ENCODE measurements at regions not wholly inside any gene's neighbourhood (a gene's known extent, or its start where the extent isn't known, plus 50 kb on each side); places are given as distances from the start of the nearest gene placed in this dataset.

GRCh38 chr2:136653861-136654260, 111.5 kb upstream of the THSD7B start:
- 0 out of 2 replicates have a peak, but pooled peaks cover 7% of the 10 kb centered on the region for H3K4me1 ChIP-seq (ENCODE audit: insufficient read depth, low read length)
- no peak overlapping the region for H3K4me3 ChIP-seq (ENCODE audit: low read length)
- H3K9me3 ChIP-seq (ENCODE audit: insufficient read depth, low read depth, low read length) = no peaks in the 10 kb centered on the region
- no peak overlapping the region for H3K9ac ChIP-seq (ENCODE audit: low read depth, low read length)
- H3K27ac ChIP-seq (ENCODE audit: low read depth, low read length) = no peak overlapping the region
- H3K27me3 ChIP-seq (ENCODE audit: insufficient read depth, low read length) = no peaks in the 10 kb centered on the region
- H3K36me3 ChIP-seq (ENCODE audit: insufficient read depth, low read length) = no peaks in the 10 kb centered on the region
- 94% methylated on average over 2 of the region's 2 CpGs for WGBS

- WGBS = 90% methylated on average over 3 of the region's 3 CpGs
- no peaks in the 10 kb centered on the region for H3K27me3 ChIP-seq (ENCODE audit: insufficient read depth, low read length)
Measured at GRCh38 chr2:136651456-136652010, 113.8 kb upstream of the THSD7B start.

GRCh38 chr2:136647039-136647438, 118.3 kb upstream of the THSD7B start:
- Histone ChIP-seq H3K36me3 (ENCODE audit: insufficient read depth, low read length) (no peaks in the 10 kb centered on the region), H3K9ac (ENCODE audit: low read depth, low read length) (no peak overlapping the region), H3K4me3 (ENCODE audit: low read length) (no peak overlapping the region), H3K27ac (ENCODE audit: low read depth, low read length) (no peak overlapping the region), H3K4me1 (ENCODE audit: insufficient read depth, low read length) (no peaks in the 10 kb centered on the region), H3K9me3 (ENCODE audit: insufficient read depth, low read depth, low read length) (no peaks in the 10 kb centered on the region), H3K27me3 (ENCODE audit: insufficient read depth, low read length) (no peaks in the 10 kb centered on the region)
- no CpG with 5 or more reads among the region's 1 CpG for WGBS

More at GRCh38 chr2:136651456-136652010, 113.8 kb upstream of the THSD7B start:
- Histone ChIP-seq H3K4me1 (ENCODE audit: insufficient read depth, low read length) (0 out of 2 replicates have a peak, but pooled peaks cover 7% of the 10 kb centered on the region), H3K4me3 (ENCODE audit: low read length) (no peak overlapping the region), H3K36me3 (ENCODE audit: insufficient read depth, low read length) (no peaks in the 10 kb centered on the region), H3K9ac (ENCODE audit: low read depth, low read length) (no peak overlapping the region), H3K27ac (ENCODE audit: low read depth, low read length) (no peak overlapping the region), H3K9me3 (ENCODE audit: insufficient read depth, low read depth, low read length) (no peaks in the 10 kb centered on the region)

GRCh38 chr2:136645236-136645828, 120.0 kb upstream of the THSD7B start:
- H3K4me1 ChIP-seq (ENCODE audit: insufficient read depth, low read length) = no peaks in the 10 kb centered on the region
- H3K27ac ChIP-seq (ENCODE audit: low read depth, low read length) = no peak overlapping the region
- 88% methylated on average over 2 of the region's 3 CpGs for WGBS
- no peak overlapping the region for H3K4me3 ChIP-seq (ENCODE audit: low read length)
- H3K36me3 ChIP-seq (ENCODE audit: insufficient read depth, low read length) = no peaks in the 10 kb centered on the region
- H3K27me3 ChIP-seq (ENCODE audit: insufficient read depth, low read length) = no peaks in the 10 kb centered on the region
- no peaks in the 10 kb centered on the region for H3K9me3 ChIP-seq (ENCODE audit: insufficient read depth, low read depth, low read length)
- no peak overlapping the region for H3K9ac ChIP-seq (ENCODE audit: low read depth, low read length)

- H3K36me3 ChIP-seq (ENCODE audit: insufficient read depth, low read length) = no peaks in the 10 kb centered on the region
- H3K9me3 ChIP-seq (ENCODE audit: insufficient read depth, low read depth, low read length) = no peaks in the 10 kb centered on the region
- no peaks in the 10 kb centered on the region for H3K4me1 ChIP-seq (ENCODE audit: insufficient read depth, low read length)
- H3K9ac ChIP-seq (ENCODE audit: low read depth, low read length) = no peak overlapping the region
- no peak overlapping the region for H3K4me3 ChIP-seq (ENCODE audit: low read length)
- H3K27ac ChIP-seq (ENCODE audit: low read depth, low read length) = no peak overlapping the region
- WGBS = 97% methylated on average over 15 of the region's 15 CpGs
- H3K27me3 ChIP-seq (ENCODE audit: insufficient read depth, low read length) = no peaks in the 10 kb centered on the region
Measured at GRCh38 chr2:136639651-136640050, 125.7 kb upstream of the THSD7B start.

GRCh38 chr2:136638193-136638592, 127.2 kb upstream of the THSD7B start:
- Histone ChIP-seq H3K27me3 (ENCODE audit: insufficient read depth, low read length) (no peaks in the 10 kb centered on the region), H3K27ac (ENCODE audit: low read depth, low read length) (no peak overlapping the region), H3K4me3 (ENCODE audit: low read length) (no peak overlapping the region), H3K9ac (ENCODE audit: low read depth, low read length) (no peak overlapping the region), H3K4me1 (ENCODE audit: insufficient read depth, low read length) (no peaks in the 10 kb centered on the region), H3K9me3 (ENCODE audit: insufficient read depth, low read depth, low read length) (no peaks in the 10 kb centered on the region), H3K36me3 (ENCODE audit: insufficient read depth, low read length) (no peaks in the 10 kb centered on the region)

GRCh38 chr2:136637402-136637801, 127.9 kb upstream of the THSD7B start:
- 77% methylated on average over 2 of the region's 2 CpGs for WGBS
- no peaks in the 10 kb centered on the region for H3K9me3 ChIP-seq (ENCODE audit: insufficient read depth, low read depth, low read length)
- no peaks in the 10 kb centered on the region for H3K4me1 ChIP-seq (ENCODE audit: insufficient read depth, low read length)
- no peaks in the 10 kb centered on the region for H3K36me3 ChIP-seq (ENCODE audit: insufficient read depth, low read length)
- H3K4me3 ChIP-seq (ENCODE audit: low read length) = no peak overlapping the region
- H3K9ac ChIP-seq (ENCODE audit: low read depth, low read length) = no peak overlapping the region
- H3K27ac ChIP-seq (ENCODE audit: low read depth, low read length) = no peak overlapping the region
- no peaks in the 10 kb centered on the region for H3K27me3 ChIP-seq (ENCODE audit: insufficient read depth, low read length)

- no peaks in the 10 kb centered on the region for H3K36me3 ChIP-seq (ENCODE audit: insufficient read depth, low read length)
- H3K27me3 ChIP-seq (ENCODE audit: insufficient read depth, low read length) = no peaks in the 10 kb centered on the region
- no peak overlapping the region for H3K9ac ChIP-seq (ENCODE audit: low read depth, low read length)
- no peaks in the 10 kb centered on the region for H3K9me3 ChIP-seq (ENCODE audit: insufficient read depth, low read depth, low read length)
- no peaks in the 10 kb centered on the region for H3K4me1 ChIP-seq (ENCODE audit: insufficient read depth, low read length)
- no peak overlapping the region for H3K4me3 ChIP-seq (ENCODE audit: low read length)
- no peak overlapping the region for H3K27ac ChIP-seq (ENCODE audit: low read depth, low read length)
- WGBS = 95% methylated on average over 4 of the region's 4 CpGs
Measured at GRCh38 chr2:136628490-136628889, 136.9 kb upstream of the THSD7B start.

GRCh38 chr2:136613096-136613495, 152.2 kb upstream of the THSD7B start:
- H3K27ac ChIP-seq (ENCODE audit: low read depth, low read length) = no peak overlapping the region
- no peaks in the 10 kb centered on the region for H3K4me1 ChIP-seq (ENCODE audit: insufficient read depth, low read length)
- H3K4me3 ChIP-seq (ENCODE audit: low read length) = no peak overlapping the region
- H3K27me3 ChIP-seq (ENCODE audit: insufficient read depth, low read length) = no peaks in the 10 kb centered on the region
- WGBS = 90% methylated on average over 4 of the region's 4 CpGs
- H3K9me3 ChIP-seq (ENCODE audit: insufficient read depth, low read depth, low read length) = no peaks in the 10 kb centered on the region
- H3K36me3 ChIP-seq (ENCODE audit: insufficient read depth, low read length) = no peaks in the 10 kb centered on the region
- H3K9ac ChIP-seq (ENCODE audit: low read depth, low read length) = no peak overlapping the region

GRCh38 chr2:136612079-136612478, 153.3 kb upstream of the THSD7B start:
- WGBS = 100% methylated on average over 3 of the region's 3 CpGs
- H3K27me3 ChIP-seq (ENCODE audit: insufficient read depth, low read length) = no peaks in the 10 kb centered on the region
- no peak overlapping the region for H3K9ac ChIP-seq (ENCODE audit: low read depth, low read length)

GRCh38 chr2:136611451-136611850, 153.9 kb upstream of the THSD7B start:
- Histone ChIP-seq H3K9me3 (ENCODE audit: insufficient read depth, low read depth, low read length) (no peaks in the 10 kb centered on the region), H3K27ac (ENCODE audit: low read depth, low read length) (no peak overlapping the region), H3K36me3 (ENCODE audit: insufficient read depth, low read length) (no peaks in the 10 kb centered on the region), H3K9ac (ENCODE audit: low read depth, low read length) (no peak overlapping the region), H3K4me3 (ENCODE audit: low read length) (no peak overlapping the region), H3K4me1 (ENCODE audit: insufficient read depth, low read length) (no peaks in the 10 kb centered on the region), H3K27me3 (ENCODE audit: insufficient read depth, low read length) (no peaks in the 10 kb centered on the region)
- WGBS = 79% methylated on average over 1 of the region's 1 CpG

More at GRCh38 chr2:136612079-136612478, 153.3 kb upstream of the THSD7B start:
- H3K36me3 ChIP-seq (ENCODE audit: insufficient read depth, low read length) = no peaks in the 10 kb centered on the region
- H3K4me3 ChIP-seq (ENCODE audit: low read length) = no peak overlapping the region
- H3K9me3 ChIP-seq (ENCODE audit: insufficient read depth, low read depth, low read length) = no peaks in the 10 kb centered on the region
- no peaks in the 10 kb centered on the region for H3K4me1 ChIP-seq (ENCODE audit: insufficient read depth, low read length)
- H3K27ac ChIP-seq (ENCODE audit: low read depth, low read length) = no peak overlapping the region
